ENCODE measurements at regions not wholly inside any gene's neighbourhood (a gene's known extent, or its start where the extent isn't known, plus 50 kb on each side); places are given as distances from the start of the nearest gene placed in this dataset.
"Not testable (repeated sequence)": the region's sequence is repeated elsewhere in the genome, so short reads cannot be mapped to it uniquely, and the experiment has no call there.

DNA sequence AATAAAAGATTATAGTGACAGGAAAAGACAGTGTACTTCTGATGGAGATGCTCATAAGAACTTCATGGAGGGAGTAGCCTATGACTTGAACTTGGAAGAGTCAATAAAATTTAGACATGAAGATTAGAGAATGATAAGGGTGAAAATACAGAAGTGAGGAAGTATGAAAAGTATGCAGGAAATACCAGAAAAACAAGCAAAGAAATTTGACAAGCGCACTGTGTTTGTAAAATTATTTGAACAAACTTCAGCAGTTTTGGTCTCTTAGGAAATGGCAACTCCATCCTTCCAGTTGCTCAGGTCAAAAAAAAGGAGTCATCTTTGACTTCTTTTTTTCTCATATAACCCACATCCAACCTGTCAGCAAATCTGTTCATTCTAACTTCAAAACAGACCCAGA lies 864.0 kb upstream of the ZEB2 start:
- H3K4me3 Mint-ChIP-seq, result no peak overlapping the region
- no peak for DNase-seq (ENCODE audit: low spot score in 2 of 2, unreplicated experiment in 2 of 2)
- no peak overlapping the region for H3K27ac Mint-ChIP-seq
- no peaks in the 10 kb centered on the region for H3K27me3 Mint-ChIP-seq (ENCODE audit: low read depth)
- peaks cover 2% of the 10 kb centered on the region for H3K36me3 Mint-ChIP-seq
- TF ChIP-seq, protein P1, sequence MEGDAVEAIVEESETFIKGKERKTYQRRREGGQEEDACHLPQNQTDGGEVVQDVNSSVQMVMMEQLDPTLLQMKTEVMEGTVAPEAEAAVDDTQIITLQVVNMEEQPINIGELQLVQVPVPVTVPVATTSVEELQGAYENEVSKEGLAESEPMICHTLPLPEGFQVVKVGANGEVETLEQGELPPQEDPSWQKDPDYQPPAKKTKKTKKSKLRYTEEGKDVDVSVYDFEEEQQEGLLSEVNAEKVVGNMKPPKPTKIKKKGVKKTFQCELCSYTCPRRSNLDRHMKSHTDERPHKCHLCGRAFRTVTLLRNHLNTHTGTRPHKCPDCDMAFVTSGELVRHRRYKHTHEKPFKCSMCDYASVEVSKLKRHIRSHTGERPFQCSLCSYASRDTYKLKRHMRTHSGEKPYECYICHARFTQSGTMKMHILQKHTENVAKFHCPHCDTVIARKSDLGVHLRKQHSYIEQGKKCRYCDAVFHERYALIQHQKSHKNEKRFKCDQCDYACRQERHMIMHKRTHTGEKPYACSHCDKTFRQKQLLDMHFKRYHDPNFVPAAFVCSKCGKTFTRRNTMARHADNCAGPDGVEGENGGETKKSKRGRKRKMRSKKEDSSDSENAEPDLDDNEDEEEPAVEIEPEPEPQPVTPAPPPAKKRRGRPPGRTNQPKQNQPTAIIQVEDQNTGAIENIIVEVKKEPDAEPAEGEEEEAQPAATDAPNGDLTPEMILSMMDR (IDR thresholded peaks at IDR 0.05; ENCODE audit: unreplicated experiment), result no peak
- peaks cover 8% of the 10 kb centered on the region for H3K4me1 Mint-ChIP-seq
- H3K9me3 Mint-ChIP-seq, result peaks cover 7% of the 10 kb centered on the region

DNA sequence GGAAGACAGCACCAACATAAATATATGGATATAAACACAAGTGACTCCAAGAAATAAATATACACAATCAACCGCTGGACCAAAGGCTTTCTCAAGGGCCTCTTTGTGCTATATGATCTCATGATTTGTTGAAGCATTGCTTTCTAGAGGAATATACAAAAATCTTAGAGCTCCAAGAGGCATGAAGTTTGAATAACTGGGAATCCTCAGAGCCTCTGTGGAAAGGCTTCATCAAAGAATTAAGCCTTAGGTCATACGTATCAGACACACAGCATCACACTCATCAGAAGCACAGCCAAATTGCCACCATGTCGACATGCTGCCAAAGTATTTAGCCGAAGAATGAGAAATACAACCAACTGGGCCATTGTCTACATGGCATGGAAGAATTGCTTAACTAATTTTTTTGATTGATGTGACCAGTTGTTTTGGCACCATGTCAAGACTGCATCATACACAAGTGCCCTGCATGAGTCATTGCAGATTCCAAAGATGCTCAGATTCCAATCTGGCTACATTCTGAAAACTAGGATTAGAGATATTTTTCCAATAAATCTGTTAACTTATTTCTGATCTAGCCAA lies 860.6 kb upstream of the ZEB2 start:
- TF ChIP-seq, protein P1 (IDR thresholded peaks at IDR 0.05; ENCODE audit: unreplicated experiment), result no peak
- no peak for DNase-seq (ENCODE audit: low spot score in 2 of 2, unreplicated experiment in 2 of 2)
- H3K27ac Mint-ChIP-seq, result peak overlapping the region; percentile 22

DNA sequence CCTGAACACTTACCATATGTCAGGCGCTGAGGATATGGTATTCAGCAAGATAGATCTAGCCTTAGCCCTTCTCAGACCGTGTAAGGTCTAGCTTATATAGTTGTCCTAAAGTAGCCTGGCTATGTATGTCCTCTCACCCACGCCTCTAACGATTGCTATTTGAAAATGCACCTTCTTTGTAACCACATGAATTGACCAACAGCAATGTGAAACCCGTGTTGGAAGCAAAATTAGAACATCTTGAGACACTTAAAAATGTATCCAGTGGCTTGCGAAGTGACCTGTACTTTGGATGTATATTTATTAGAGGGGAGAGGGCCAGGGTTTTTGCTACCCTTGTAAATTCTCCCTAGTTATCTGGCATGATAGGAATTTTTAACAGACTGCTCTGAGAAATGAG lies 860.0 kb upstream of the ZEB2 start:
- Mint-ChIP-seq H3K27me3 (ENCODE audit: low read depth) (no peaks in the 10 kb centered on the region), H3K9me3 (no peaks in the 10 kb centered on the region), H3K4me1 (peaks cover 8% of the 10 kb centered on the region), H3K4me3 (no peak overlapping the region), H3K36me3 (no peaks in the 10 kb centered on the region), H3K27ac (peak overlapping the region; percentile 22)
- no peak for DNase-seq (ENCODE audit: low spot score in 2 of 2, unreplicated experiment in 2 of 2)
- TF ChIP-seq, protein P1 (IDR thresholded peaks at IDR 0.05; ENCODE audit: unreplicated experiment), result no peak

More for the DNA sequence above, 860.6 kb upstream of the ZEB2 start:
- Mint-ChIP-seq H3K9me3 (peaks cover under 1% of the 10 kb centered on the region), H3K4me1 (peaks cover 8% of the 10 kb centered on the region), H3K36me3 (no peaks in the 10 kb centered on the region), H3K27me3 (ENCODE audit: low read depth) (no peaks in the 10 kb centered on the region), H3K4me3 (no peak overlapping the region)

DNA sequence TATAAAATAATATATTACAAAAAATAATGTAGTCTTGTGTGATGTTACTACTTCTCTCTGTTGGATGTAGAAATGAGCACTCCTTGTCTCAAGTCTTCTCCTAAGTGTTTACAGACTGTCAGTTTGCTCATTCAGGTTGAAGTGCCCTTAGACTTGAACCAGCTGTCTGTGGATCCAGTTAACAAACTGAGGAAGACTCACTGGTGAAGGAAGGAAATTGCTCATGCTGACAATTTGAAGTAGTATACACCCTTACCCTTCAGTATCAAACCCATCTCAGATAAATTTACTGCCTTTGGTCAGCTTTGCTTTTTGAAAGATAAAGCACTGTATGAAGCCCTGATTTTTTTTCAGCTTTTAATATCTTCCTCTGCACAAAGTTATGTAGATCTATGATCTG lies 854.2 kb upstream of the ZEB2 start:
- no peak for DNase-seq (ENCODE audit: low spot score in 2 of 2, unreplicated experiment in 2 of 2)
- peaks cover 3% of the 10 kb centered on the region for H3K27me3 Mint-ChIP-seq (ENCODE audit: low read depth)
- no peaks in the 10 kb centered on the region for H3K4me1 Mint-ChIP-seq
- no peaks in the 10 kb centered on the region for H3K36me3 Mint-ChIP-seq
- H3K9me3 Mint-ChIP-seq, result no peaks in the 10 kb centered on the region
- TF ChIP-seq, protein P1 (IDR thresholded peaks at IDR 0.05; ENCODE audit: unreplicated experiment), result no peak
- no peak overlapping the region for H3K4me3 Mint-ChIP-seq
- no peak overlapping the region for H3K27ac Mint-ChIP-seq

DNA sequence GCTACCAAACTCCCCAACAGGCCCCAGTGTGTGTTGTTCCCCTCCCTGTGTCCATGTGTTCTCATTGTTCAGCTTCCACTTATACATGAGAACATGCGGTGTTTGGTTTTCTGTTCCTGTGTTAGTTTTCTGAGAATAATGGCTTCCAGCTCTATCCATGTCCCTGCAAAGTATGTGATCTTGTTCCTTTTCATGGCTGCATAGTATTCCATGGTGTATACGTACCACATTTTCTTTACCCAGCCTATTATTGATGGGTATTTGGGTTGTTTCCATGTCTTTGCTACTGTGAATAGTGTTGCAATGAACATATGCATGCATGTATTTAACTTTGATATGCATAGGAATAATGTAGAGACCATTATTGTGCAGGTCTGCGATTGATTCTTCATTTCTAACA lies 847.4 kb upstream of the ZEB2 start:
- not testable (repeated sequence) for H3K4me1 Mint-ChIP-seq; H3K4me3 Mint-ChIP-seq; DNase-seq (ENCODE audit: low spot score in 2 of 2, unreplicated experiment in 2 of 2); H3K27ac Mint-ChIP-seq; H3K9me3 Mint-ChIP-seq; H3K27me3 Mint-ChIP-seq (ENCODE audit: low read depth); H3K36me3 Mint-ChIP-seq

DNA sequence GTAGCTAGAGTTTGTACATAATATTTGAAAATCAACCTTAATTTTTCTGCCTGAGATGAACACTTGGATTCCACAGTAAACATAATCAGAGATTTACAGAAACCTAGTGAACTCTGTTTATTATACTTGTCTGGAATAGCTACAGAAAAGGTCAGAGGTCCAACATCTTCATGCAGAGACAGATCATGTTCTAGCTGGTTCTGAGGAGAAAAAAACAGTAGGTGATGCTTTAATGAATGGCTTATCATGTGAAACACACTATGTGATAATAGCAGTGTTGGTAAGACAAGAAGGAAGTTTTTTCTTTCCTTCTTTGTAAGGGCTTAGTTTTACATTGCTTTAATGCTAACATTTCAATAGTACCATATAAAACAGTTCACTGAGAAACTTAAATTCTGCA lies 846.4 kb upstream of the ZEB2 start:
- TF ChIP-seq, protein P1 (IDR thresholded peaks at IDR 0.05; ENCODE audit: unreplicated experiment), result no peak
- H3K9me3 Mint-ChIP-seq, result peaks cover 7% of the 10 kb centered on the region
- DNase-seq (ENCODE audit: low spot score in 2 of 2, unreplicated experiment in 2 of 2), result no peak
- no peak overlapping the region for H3K4me3 Mint-ChIP-seq
- H3K36me3 Mint-ChIP-seq, result no peaks in the 10 kb centered on the region
- peak overlapping the region; percentile 11 for H3K27ac Mint-ChIP-seq
- no peaks in the 10 kb centered on the region for H3K27me3 Mint-ChIP-seq (ENCODE audit: low read depth)
- H3K4me1 Mint-ChIP-seq, result no peaks in the 10 kb centered on the region

All from mesothelial cell of epicardium (in vitro differentiated cells).